Memory B cell (primary cell): ENCODE measurements at regions not wholly inside any gene's neighbourhood (a gene's known extent, or its start where the extent isn't known, plus 50 kb on each side); places are given as distances from the start of the nearest gene placed in this dataset.
A peak's percentile ranks its signal among the peaks of the same experiment; 100 is the strongest.
"Not testable (repeated sequence)": the region's sequence is repeated elsewhere in the genome, so short reads cannot be mapped to it uniquely, and the experiment has no call there.

Experiments
- ATAC-seq: fragments of 150-1000 bp; cut with Tn5 transposase; 2 replicates; pipeline ENCODE4 v1.10.0; 2021; ENCODE audit warnings: low read depth, mild to moderate bottlenecking, moderate library complexity
- DNase-seq, 2 donors: peaks; one replicate each; pipeline ENCODE4 v3.0.0; 2022; ENCODE audit warnings: low spot score in 2 of 2
- H3K27ac Mint-ChIP-seq: one replicate; pipeline ENCODE4 v1.8.0; 2022; ENCODE audit warnings: mild to moderate bottlenecking, moderate library complexity, mixed read lengths
- H3K27me3 Mint-ChIP-seq: one replicate; pipeline ENCODE4 v1.8.0; 2022; ENCODE audit warnings: mixed read lengths
- H3K36me3 Mint-ChIP-seq: one replicate; pipeline ENCODE4 v1.8.0; 2022; ENCODE audit warnings: mild to moderate bottlenecking, mixed read lengths
- H3K4me1 Mint-ChIP-seq: one replicate; pipeline ENCODE4 v1.8.0; 2022; ENCODE audit warnings: mixed read lengths
- H3K4me3 Mint-ChIP-seq: one replicate; pipeline ENCODE4 v1.8.0; 2022; ENCODE audit warnings: mild to moderate bottlenecking, moderate library complexity, mixed read lengths
- H3K9me3 Mint-ChIP-seq: one replicate; pipeline ENCODE4 v1.8.0; 2022; ENCODE audit warnings: mixed read lengths

DNA sequence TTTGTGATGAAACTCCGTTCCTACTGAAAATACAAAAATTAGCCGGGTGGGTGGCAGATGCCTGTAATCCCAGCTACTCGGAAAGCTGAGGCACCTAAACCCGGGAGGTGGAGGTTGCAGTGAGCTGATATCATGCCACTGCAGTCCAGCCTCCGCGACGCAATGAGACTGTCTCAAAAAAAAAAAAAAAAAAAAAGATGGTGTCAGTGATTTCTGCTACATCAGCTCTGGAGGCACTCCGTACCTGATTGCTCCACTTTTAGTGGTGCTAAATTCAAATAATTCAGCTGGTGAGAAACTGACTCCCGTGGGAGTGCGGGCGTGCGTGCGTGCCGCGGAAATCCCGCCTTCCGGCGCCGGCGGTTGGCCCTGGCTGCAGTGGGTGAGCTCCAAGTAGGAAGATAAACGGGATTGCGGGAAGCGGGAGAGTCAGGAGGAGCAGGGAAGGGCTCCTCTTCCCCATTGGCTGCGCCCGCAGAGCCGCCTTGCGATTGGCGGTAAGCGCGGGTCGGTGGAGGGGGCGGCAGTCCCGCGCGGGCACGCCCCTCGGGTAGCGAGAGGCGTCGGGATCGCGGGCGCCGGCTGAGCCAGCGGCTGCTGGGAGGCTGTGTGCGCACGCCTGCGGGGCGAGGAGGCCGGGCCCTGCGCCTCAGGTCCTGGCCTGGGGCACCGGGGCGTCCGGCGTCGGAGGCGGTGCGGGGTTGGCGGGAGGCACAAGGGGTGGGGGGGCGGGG lies 65.0 kb upstream of the TP53TG3 start:
- H3K27ac Mint-ChIP-seq, H3K36me3 Mint-ChIP-seq, H3K4me3 Mint-ChIP-seq, H3K4me1 Mint-ChIP-seq, H3K9me3 Mint-ChIP-seq, DNase-seq, H3K27me3 Mint-ChIP-seq: not testable (repeated sequence)
- peak; percentile 68 for ATAC-seq
